Fibroblast of the aortic adventitia (primary cell): ENCODE measurements at regions not wholly inside any gene's neighbourhood (a gene's known extent, or its start where the extent isn't known, plus 50 kb on each side); places are given as distances from the start of the nearest gene placed in this dataset.

Source experiments
- DNase-seq: peaks from one replicate; pipeline ENCODE4 v3.0.0-alpha.2; 2010; ENCODE audit warnings: low read depth
- H3K4me3 ChIP-seq: 2 replicates; pipeline ENCODE4 v1.5.1; 2011; ENCODE audit warnings: low read depth, mild to moderate bottlenecking, control low read depth, low read length, moderate library complexity
- CTCF ChIP-seq: IDR thresholded peaks from 2 replicates; pipeline ENCODE4 v1.5.1; 2011; ENCODE audit warnings: mild to moderate bottlenecking, low read length, control low read depth, inconsistent platforms; ENCODE audit not compliant: insufficient read depth

GRCh38 chrX:131595120-131595519 is 51.2 kb downstream of the OR13H1 start:
- H3K4me3 ChIP-seq = no peak overlapping the region
- no peak for TF ChIP-seq CTCF
- DNase-seq = peak; percentile 28

GRCh38 chrX:131607792-131608369 is 64.0 kb downstream of the OR13H1 start:
- H3K4me3 ChIP-seq = no peak overlapping the region
- no peak for TF ChIP-seq CTCF
- no peak for DNase-seq

- no peak overlapping the region for H3K4me3 ChIP-seq
- no peak for TF ChIP-seq CTCF
- no peak for DNase-seq
These were observed 65.6 kb downstream of the OR13H1 start for GRCh38 chrX:131609480-131609879.

- no peak for DNase-seq
- no peak overlapping the region for H3K4me3 ChIP-seq
- TF ChIP-seq CTCF = no peak
These were observed 69.4 kb downstream of the OR13H1 start for GRCh38 chrX:131613260-131613659.

GRCh38 chrX:131614241-131614640 is 70.4 kb downstream of the OR13H1 start:
- TF ChIP-seq CTCF = no peak
- no peak overlapping the region for H3K4me3 ChIP-seq
- DNase-seq = no peak

GRCh38 chrX:131617182-131617581 is 73.3 kb downstream of the OR13H1 start:
- no peak for TF ChIP-seq CTCF

GRCh38 chrX:131621650-131622049 is 77.8 kb downstream of the OR13H1 start:
- DNase-seq = peak; percentile 39

More at GRCh38 chrX:131617182-131617581, 73.3 kb downstream of the OR13H1 start:
- peak; percentile 66 for DNase-seq
- H3K4me3 ChIP-seq = no peak overlapping the region

More at GRCh38 chrX:131621650-131622049, 77.8 kb downstream of the OR13H1 start:
- TF ChIP-seq CTCF = no peak
- H3K4me3 ChIP-seq = no peak overlapping the region
